ENCODE measurements at regions not wholly inside any gene's neighbourhood (a gene's known extent, or its start where the extent isn't known, plus 50 kb on each side); places are given as distances from the start of the nearest gene placed in this dataset.

- BruUV-seq (replicated peaks): no TSS peak
- TF ChIP-seq ZNF449 (CRISPR knock-in tag; IDR thresholded peaks at IDR 0.05) (no peak), ZC3H4 (CRISPR knock-in tag; IDR thresholded peaks at IDR 0.05; ENCODE audit: borderline replicate concordance) (no peak), SMAD3 (CRISPR knock-in tag; conservative IDR thresholded peaks at IDR 0.05) (no peak), ZNF778 (CRISPR knock-in tag; IDR thresholded peaks at IDR 0.05) (no peak), MTA3 (IDR thresholded peaks at IDR 0.05; ENCODE audit: borderline replicate concordance) (no peak)
- H3K4me2 ChIP-seq (ENCODE audit: insufficient read depth, low read length): no peak overlapping the region
- no peaks in the 10 kb centered on the region for H3K27me3 ChIP-seq (ENCODE audit: control insufficient read depth in 2 of 2, insufficient read depth in 2 of 2, low read length in 2 of 2)
- ChIA-PET CTCF (ENCODE audit: low intra/inter-chr PET ratio) (no interaction called here), POLR2A (no interaction called here)
- 1% methylated on average over 8 of the region's 8 CpGs for WGBS (ENCODE audit: insufficient coverage, low coverage, missing lambda C conversion rate)
- ATAC-seq: no peak
- no peaks in the 10 kb centered on the region for H3K36me3 ChIP-seq (ENCODE audit: control insufficient read depth, insufficient read depth, low read length)
- intact Hi-C loops (cut with micrococcal nuclease): no loop called here
- H3K79me2 ChIP-seq (ENCODE audit: control insufficient read depth, insufficient read depth, low read length): no peaks in the 10 kb centered on the region
- H2AFZ ChIP-seq (ENCODE audit: low read depth, low read length): no peak overlapping the region
- no peak for DNase-seq (ENCODE audit: extremely low read depth in 1 of 4, low spot score in 3 of 4)
- H3K4me1 ChIP-seq (replicated peaks in 1 of 2; ENCODE audit: control insufficient read depth in 2 of 2, insufficient read depth in 2 of 2, low read length in 2 of 2): no peaks in the 10 kb centered on the region
- H3K9me1 ChIP-seq (ENCODE audit: control insufficient read depth, insufficient read depth, low read length): no peaks in the 10 kb centered on the region
- in situ Hi-C loops (cut with MboI): no loop called here
- no peak overlapping the region for H3K9ac ChIP-seq (ENCODE audit: insufficient read depth in 1 of 2, low read depth in 2 of 2, low read length in 2 of 2)
- no peak overlapping the region for H3K27ac ChIP-seq (ENCODE audit: extremely low read depth, low read depth, low read length)
- no peak overlapping the region for H3K4me3 ChIP-seq
- H3K9me3 ChIP-seq (replicated peaks; ENCODE audit: control insufficient read depth, insufficient read depth, low read depth, low read length): no peaks in the 10 kb centered on the region
- FAIRE-seq: no peak
- no peaks in the 10 kb centered on the region for H4K20me1 ChIP-seq (replicated peaks; ENCODE audit: control insufficient read depth, insufficient read depth, low read length)
These were observed 154.2 kb upstream of the SHISA6 start for GRCh38 chr17:11086646-11087340.
